ENCODE measurements at regions not wholly inside any gene's neighbourhood (a gene's known extent, or its start where the extent isn't known, plus 50 kb on each side); places are given as distances from the start of the nearest gene placed in this dataset.

- in situ Hi-C loops (cut with MboI) (no loop called here), intact Hi-C loops (cut with micrococcal nuclease; ENCODE audit: unreplicated experiment) (no loop called here)
- Histone ChIP-seq H3K79me2 (ENCODE audit: control insufficient read depth, insufficient read depth, low read length) (no peaks in the 10 kb centered on the region), H3K4me3 (no peak overlapping the region), H3K4me1 (ENCODE audit: control insufficient read depth, insufficient read depth, low read length) (no peaks in the 10 kb centered on the region), H3K27ac (ENCODE audit: control insufficient read depth, insufficient read depth) (no peak overlapping the region), H2AFZ (ENCODE audit: control insufficient read depth, low read depth, low read length) (no peak overlapping the region), H4K20me1 (ENCODE audit: control insufficient read depth, insufficient read depth) (no peaks in the 10 kb centered on the region), H3K27me3 (replicated peaks in 1 of 2; ENCODE audit: control insufficient read depth in 2 of 2, insufficient read depth in 2 of 2, low read length in 1 of 2) (no peaks in the 10 kb centered on the region), H3K4me2 (ENCODE audit: control insufficient read depth, insufficient read depth) (no peak overlapping the region), H3K36me3 (ENCODE audit: control insufficient read depth in 2 of 2, insufficient read depth in 2 of 2, low read length in 1 of 2) (no peaks in the 10 kb centered on the region), H3K9ac (ENCODE audit: control insufficient read depth, insufficient read depth, low read length) (no peak overlapping the region), H3K9me3 (replicated peaks; ENCODE audit: control insufficient read depth, insufficient read depth, low read length) (no peaks in the 10 kb centered on the region)
- FAIRE-seq, result no peak
- ATAC-seq, result no peak
- WGBS (ENCODE audit: insufficient coverage, insufficient replicate concordance, low lambda C conversion rate, missing lambda C conversion rate), result 0% methylated on average over 2 of the region's 2 CpGs
- DNase-seq (ENCODE audit: low read depth, low spot score), result no peak
- BruUV-seq (replicated peaks), result no TSS peak
- RAD21 ChIA-PET (ENCODE audit: unreplicated experiment), result no interaction called here
- CTCF ChIA-PET, result no interaction called here
- TF ChIP-seq KAT2A (conservative IDR thresholded peaks at IDR 0.05; ENCODE audit: control insufficient read depth, low read depth, low read length), result no peak
- TF ChIP-seq, protein P1, sequence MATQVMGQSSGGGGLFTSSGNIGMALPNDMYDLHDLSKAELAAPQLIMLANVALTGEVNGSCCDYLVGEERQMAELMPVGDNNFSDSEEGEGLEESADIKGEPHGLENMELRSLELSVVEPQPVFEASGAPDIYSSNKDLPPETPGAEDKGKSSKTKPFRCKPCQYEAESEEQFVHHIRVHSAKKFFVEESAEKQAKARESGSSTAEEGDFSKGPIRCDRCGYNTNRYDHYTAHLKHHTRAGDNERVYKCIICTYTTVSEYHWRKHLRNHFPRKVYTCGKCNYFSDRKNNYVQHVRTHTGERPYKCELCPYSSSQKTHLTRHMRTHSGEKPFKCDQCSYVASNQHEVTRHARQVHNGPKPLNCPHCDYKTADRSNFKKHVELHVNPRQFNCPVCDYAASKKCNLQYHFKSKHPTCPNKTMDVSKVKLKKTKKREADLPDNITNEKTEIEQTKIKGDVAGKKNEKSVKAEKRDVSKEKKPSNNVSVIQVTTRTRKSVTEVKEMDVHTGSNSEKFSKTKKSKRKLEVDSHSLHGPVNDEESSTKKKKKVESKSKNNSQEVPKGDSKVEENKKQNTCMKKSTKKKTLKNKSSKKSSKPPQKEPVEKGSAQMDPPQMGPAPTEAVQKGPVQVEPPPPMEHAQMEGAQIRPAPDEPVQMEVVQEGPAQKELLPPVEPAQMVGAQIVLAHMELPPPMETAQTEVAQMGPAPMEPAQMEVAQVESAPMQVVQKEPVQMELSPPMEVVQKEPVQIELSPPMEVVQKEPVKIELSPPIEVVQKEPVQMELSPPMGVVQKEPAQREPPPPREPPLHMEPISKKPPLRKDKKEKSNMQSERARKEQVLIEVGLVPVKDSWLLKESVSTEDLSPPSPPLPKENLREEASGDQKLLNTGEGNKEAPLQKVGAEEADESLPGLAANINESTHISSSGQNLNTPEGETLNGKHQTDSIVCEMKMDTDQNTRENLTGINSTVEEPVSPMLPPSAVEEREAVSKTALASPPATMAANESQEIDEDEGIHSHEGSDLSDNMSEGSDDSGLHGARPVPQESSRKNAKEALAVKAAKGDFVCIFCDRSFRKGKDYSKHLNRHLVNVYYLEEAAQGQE (IDR thresholded peaks at IDR 0.05; ENCODE audit: low read depth, low read length), result no peak
- TF ChIP-seq CHD4 (IDR thresholded peaks at IDR 0.05), result no peak
- no peak for TF ChIP-seq MYC (IDR thresholded peaks at IDR 0.05; ENCODE audit: insufficient read depth, insufficient read length, insufficient replicate concordance, low read length, severe bottlenecking)
- POLR2A ChIA-PET, result no interaction called here
- SMC1A ChIA-PET (ENCODE audit: uncharacterized antibody, unreplicated experiment), result no interaction called here
Observed at GRCh38 chr7:13139436-13139835, 452.0 kb downstream of the ARL4A start.

DNA sequence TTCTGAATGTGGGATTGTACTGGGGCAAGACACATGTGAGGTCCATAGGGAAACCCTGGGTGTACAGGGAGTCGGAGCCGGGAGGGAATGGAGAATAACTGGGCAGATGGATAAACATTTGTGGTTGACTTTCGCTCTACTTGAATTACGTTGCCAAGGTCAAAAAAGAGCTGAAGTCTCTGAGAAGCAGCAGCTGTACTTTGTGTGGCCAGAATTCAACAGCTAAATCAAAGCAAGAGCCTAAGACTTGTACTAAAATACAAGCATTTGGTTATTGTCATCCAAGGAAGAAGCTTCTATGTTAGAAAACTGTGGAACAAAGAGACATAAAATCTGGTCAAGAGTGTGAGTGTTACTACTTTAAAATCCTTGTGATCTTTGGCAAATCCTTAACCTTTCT lies 457.2 kb downstream of the ARL4A start:
- H3K27ac ChIP-seq (ENCODE audit: control insufficient read depth, insufficient read depth), result no peak overlapping the region
- H3K4me1 ChIP-seq (ENCODE audit: control insufficient read depth, insufficient read depth, low read length), result no peaks in the 10 kb centered on the region
- ATAC-seq (no peak), DNase-seq (ENCODE audit: low read depth, low spot score) (no peak), FAIRE-seq (no peak)
- no peak overlapping the region for H3K9ac ChIP-seq (ENCODE audit: control insufficient read depth, insufficient read depth, low read length)
- H3K27me3 ChIP-seq (replicated peaks in 1 of 2; ENCODE audit: control insufficient read depth in 2 of 2, insufficient read depth in 2 of 2, low read length in 1 of 2), result no peaks in the 10 kb centered on the region
- ChIA-PET SMC1A (ENCODE audit: uncharacterized antibody, unreplicated experiment) (interaction anchor here (1.1 kb wide), 1 partner anchor 11 kb away, joined by 3 read pairs; no protein-coding TSS in a partner anchor), CTCF (interaction anchor here (1.2 kb wide), 1 partner anchor 11 kb away, joined by 3 read pairs; no protein-coding TSS in a partner anchor), RAD21 (ENCODE audit: unreplicated experiment) (no interaction called here), POLR2A (no interaction called here)
- H3K36me3 ChIP-seq (ENCODE audit: control insufficient read depth in 2 of 2, insufficient read depth in 2 of 2, low read length in 1 of 2), result no peaks in the 10 kb centered on the region
- H3K79me2 ChIP-seq (ENCODE audit: control insufficient read depth, insufficient read depth, low read length), result no peaks in the 10 kb centered on the region
- intact Hi-C loops (cut with micrococcal nuclease; ENCODE audit: unreplicated experiment) (no loop called here), in situ Hi-C loops (cut with MboI) (no loop called here)
- H4K20me1 ChIP-seq (ENCODE audit: control insufficient read depth, insufficient read depth), result no peaks in the 10 kb centered on the region
- H3K4me3 ChIP-seq, result no peak overlapping the region
- no peaks in the 10 kb centered on the region for H3K9me3 ChIP-seq (replicated peaks; ENCODE audit: control insufficient read depth, insufficient read depth, low read length)
- BruUV-seq (replicated peaks), result no TSS peak
- WGBS (ENCODE audit: insufficient coverage, insufficient replicate concordance, low lambda C conversion rate, missing lambda C conversion rate), result 39% methylated on average over 4 of the region's 4 CpGs
- H2AFZ ChIP-seq (ENCODE audit: control insufficient read depth, low read depth, low read length), result no peak overlapping the region
- H3K4me2 ChIP-seq (ENCODE audit: control insufficient read depth, insufficient read depth), result no peak overlapping the region
- TF ChIP-seq RUNX3 (IDR thresholded peaks at IDR 0.05; ENCODE audit: low read length) (no peak), EED (IDR thresholded peaks at IDR 0.05; ENCODE audit: low read depth) (no peak), BACH1 (IDR thresholded peaks at IDR 0.05; ENCODE audit: borderline replicate concordance) (no peak), YY1 (IDR thresholded peaks at IDR 0.05; ENCODE audit: low read depth, low read length) (no peak), CREM (IDR thresholded peaks at IDR 0.05; ENCODE audit: low read depth) (no peak), DPF2 (IDR thresholded peaks at IDR 0.05) (no peak)
- TF ChIP-seq, protein P2, sequence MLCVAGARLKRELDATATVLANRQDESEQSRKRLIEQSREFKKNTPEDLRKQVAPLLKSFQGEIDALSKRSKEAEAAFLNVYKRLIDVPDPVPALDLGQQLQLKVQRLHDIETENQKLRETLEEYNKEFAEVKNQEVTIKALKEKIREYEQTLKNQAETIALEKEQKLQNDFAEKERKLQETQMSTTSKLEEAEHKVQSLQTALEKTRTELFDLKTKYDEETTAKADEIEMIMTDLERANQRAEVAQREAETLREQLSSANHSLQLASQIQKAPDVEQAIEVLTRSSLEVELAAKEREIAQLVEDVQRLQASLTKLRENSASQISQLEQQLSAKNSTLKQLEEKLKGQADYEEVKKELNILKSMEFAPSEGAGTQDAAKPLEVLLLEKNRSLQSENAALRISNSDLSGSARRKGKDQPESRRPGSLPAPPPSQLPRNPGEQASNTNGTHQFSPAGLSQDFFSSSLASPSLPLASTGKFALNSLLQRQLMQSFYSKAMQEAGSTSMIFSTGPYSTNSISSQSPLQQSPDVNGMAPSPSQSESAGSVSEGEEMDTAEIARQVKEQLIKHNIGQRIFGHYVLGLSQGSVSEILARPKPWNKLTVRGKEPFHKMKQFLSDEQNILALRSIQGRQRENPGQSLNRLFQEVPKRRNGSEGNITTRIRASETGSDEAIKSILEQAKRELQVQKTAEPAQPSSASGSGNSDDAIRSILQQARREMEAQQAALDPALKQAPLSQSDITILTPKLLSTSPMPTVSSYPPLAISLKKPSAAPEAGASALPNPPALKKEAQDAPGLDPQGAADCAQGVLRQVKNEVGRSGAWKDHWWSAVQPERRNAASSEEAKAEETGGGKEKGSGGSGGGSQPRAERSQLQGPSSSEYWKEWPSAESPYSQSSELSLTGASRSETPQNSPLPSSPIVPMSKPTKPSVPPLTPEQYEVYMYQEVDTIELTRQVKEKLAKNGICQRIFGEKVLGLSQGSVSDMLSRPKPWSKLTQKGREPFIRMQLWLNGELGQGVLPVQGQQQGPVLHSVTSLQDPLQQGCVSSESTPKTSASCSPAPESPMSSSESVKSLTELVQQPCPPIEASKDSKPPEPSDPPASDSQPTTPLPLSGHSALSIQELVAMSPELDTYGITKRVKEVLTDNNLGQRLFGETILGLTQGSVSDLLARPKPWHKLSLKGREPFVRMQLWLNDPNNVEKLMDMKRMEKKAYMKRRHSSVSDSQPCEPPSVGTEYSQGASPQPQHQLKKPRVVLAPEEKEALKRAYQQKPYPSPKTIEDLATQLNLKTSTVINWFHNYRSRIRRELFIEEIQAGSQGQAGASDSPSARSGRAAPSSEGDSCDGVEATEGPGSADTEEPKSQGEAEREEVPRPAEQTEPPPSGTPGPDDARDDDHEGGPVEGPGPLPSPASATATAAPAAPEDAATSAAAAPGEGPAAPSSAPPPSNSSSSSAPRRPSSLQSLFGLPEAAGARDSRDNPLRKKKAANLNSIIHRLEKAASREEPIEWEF (IDR thresholded peaks at IDR 0.05; ENCODE audit: insufficient replicate concordance, low read depth, low read length), result no peak

All from GM12878 (cell line).